HG03175 (cell line): ENCODE measurements at regions not wholly inside any gene's neighbourhood (a gene's known extent, or its start where the extent isn't known, plus 50 kb on each side); places are given as distances from the start of the nearest gene placed in this dataset.

Source experiments
- ATAC-seq: cut with Tn5 transposase; IDR thresholded peaks from one replicate; pipeline ENCODE4 v1.9.1; 2021; ENCODE audit warnings: mild to moderate bottlenecking, moderate library complexity; ENCODE audit not compliant: unreplicated experiment

DNA sequence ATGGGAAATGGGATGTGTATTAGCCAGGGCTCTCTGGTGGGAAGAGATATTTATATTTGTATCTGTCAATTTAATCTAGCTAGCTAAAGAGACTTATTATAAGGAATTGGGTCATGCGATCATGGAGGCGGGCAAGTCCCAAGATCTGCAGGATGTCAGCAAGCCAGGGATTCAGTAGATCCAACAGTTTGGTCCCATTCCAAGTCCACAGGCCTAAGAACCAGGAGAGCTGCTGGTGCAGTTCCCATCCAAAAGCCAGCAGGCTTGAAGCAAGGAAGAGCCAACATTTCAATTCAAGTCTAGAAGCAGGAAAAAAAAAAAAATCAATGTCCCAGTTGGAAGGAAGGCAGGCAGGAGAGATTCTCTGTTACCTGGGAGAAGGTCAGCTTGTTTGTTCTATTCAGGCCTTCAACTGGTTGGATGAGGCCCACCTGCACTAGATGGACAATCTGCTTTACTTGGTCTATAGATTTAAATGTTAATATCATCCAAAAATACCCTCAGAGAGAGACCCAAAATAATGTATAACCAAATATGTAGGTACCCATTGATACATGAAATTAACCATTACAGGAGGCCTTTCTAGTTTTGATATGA, 60.7 kb upstream of the BCAT1 start:
- ATAC-seq: no peak

DNA sequence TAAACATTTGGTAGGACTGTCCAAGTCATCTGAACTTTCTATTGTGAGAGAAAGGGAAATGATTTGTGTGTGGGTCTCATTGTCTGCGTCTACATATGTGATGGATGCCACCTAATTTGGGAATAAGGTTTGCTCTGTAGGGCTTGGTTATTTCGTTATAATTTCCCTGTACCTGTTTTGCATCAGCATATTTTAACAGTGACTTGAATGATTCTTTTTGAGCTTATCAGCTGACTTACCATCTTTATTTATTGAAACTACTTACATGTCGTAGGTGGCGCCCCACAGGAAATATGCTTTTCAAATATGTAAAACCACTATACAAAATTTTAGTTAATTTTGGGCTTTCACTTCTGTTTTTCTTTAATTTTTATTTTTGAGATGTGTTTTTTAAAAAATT, 56.5 kb upstream of the BCAT1 start:
- ATAC-seq: peak; percentile 54

DNA sequence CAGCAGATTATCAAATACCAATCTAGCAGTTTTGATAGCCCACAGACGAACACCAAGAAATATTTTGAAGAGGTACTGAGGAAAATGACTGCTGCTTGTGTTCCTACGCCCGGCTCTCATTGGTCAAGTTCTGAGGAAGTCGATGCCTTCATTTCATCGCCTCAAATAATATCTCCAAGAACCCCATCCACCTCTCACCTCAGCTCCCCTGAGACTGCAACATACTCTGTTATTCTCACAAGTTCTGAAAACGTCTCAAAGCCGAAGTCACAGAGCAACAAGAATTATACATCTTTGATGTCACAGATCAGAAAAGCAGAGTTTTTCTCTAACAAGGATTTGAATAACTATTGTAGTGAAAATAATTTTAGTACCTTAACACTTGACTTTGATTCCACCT, 55.5 kb upstream of the BCAT1 start:
- peak; percentile 42 for ATAC-seq

DNA sequence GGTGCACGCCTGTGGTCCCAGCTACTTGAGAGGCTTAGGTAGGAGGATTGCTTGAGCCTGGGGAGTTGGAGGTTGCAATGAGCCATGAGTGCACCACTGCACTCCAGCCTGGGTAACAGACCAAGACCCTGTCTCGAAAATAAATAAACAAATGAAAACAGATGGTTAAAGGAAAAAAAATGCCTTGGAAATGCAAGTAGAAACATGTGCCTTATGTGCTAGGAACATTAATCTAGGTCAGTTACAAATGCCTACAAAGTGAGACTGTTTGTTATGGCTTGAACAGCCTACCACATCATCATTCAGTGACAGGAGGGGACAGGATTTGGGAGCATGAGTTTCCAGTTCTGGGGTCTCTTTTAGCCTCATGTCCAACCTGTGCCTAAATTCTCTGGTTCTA, 52.4 kb upstream of the BCAT1 start:
- no peak for ATAC-seq
